Activated B cell treated with CpG ODN at 0.5 μM for 24 hours (primary cell): ENCODE measurements at regions not wholly inside any gene's neighbourhood (a gene's known extent, or its start where the extent isn't known, plus 50 kb on each side); places are given as distances from the start of the nearest gene placed in this dataset.

Experiments used
- ATAC-seq: fragments of 200-7000 bp; cut with Tn5 transposase; one replicate; pipeline ENCODE4 v1.10.0; 2021; ENCODE audit warnings: low read depth, mild to moderate bottlenecking, moderate library complexity
- CTCF ChIA-PET: fragments of 350-600 bp; sonication (Branson Sonifier 250); formaldehyde crosslinking; loops from one replicate; lab custom pipeline; 2021; ENCODE audit warnings: antibody characterized with exemption; lab: Charles Lee
- POLR2A ChIA-PET: fragments of 350-600 bp; sonication (Branson Sonifier 250); formaldehyde crosslinking; loops from one replicate; lab custom pipeline; 2021; ENCODE audit warnings: antibody characterized with exemption; lab: Charles Lee
- DNase-seq: peaks from one replicate; pipeline ENCODE4 v3.0.0; 2022
- H3K27ac Mint-ChIP-seq: one replicate; pipeline ENCODE4 v1.8.0; 2020; ENCODE audit warnings: mixed read lengths
- H3K27me3 Mint-ChIP-seq: one replicate; pipeline ENCODE4 v1.8.0; 2021; ENCODE audit warnings: mixed read lengths
- H3K36me3 Mint-ChIP-seq: one replicate; pipeline ENCODE4 v1.8.0; 2021; ENCODE audit warnings: low read depth, mixed read lengths
- H3K4me1 Mint-ChIP-seq: one replicate; pipeline ENCODE4 v1.8.0; 2021; ENCODE audit warnings: mixed read lengths
- H3K4me3 Mint-ChIP-seq: one replicate; pipeline ENCODE4 v1.8.0; 2020; ENCODE audit warnings: mild to moderate bottlenecking, mixed read lengths
- H3K9me3 Mint-ChIP-seq: one replicate; pipeline ENCODE4 v1.8.0; 2020; ENCODE audit warnings: mixed read lengths
- intact Hi-C: fragments of 100-400 bp; cut with micrococcal nuclease; formaldehyde crosslinking; loops from one replicate; pipeline ENCODE4 v1.15.1; 2024
- TF ChIP-seq, protein P1 (sequence below): fragments of 200-600 bp; IDR thresholded peaks from one replicate; pipeline ENCODE4 v1.8.0; 2022; ENCODE audit warnings: antibody characterized with exemption, mild to moderate bottlenecking

DNA sequence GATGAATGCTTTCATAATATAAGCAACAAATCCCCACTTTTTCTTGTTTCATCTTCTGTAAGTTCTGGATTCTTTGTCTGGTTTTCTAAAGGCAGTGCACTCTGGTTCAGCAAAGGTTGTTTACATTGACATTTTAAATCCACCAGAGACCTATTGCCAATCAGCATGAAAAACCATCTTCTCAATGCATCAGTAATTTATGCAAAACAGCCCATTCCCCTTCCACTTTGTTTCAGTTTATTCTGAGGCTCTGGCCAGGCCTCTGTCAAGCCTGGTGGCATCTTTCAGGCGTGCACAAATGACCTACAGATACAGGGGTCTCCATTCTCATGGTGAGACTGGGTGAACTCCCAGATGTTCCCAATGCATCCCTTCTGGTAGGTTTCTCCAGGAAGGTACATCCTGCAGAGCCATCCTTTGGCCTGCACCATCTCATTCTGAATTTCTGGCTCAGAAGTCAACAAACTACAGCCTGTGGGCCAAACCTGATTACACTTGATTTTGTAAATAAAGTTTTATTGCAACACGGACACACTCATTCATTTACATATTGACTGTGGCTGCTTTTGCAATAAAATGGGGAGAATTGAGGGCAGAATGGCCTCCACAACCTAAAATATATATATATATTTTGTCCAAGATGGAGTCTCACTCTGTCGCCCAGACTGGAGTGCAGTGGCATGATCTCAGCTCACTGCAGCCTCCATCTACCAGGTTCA is 405.4 kb downstream of the PREX1 start:
- Mint-ChIP-seq H3K9me3 (no peaks in the 10 kb centered on the region), H3K4me3 (peak overlapping the region; percentile 56), H3K27me3 (peaks cover 16% of the 10 kb centered on the region), H3K36me3 (no peaks in the 10 kb centered on the region), H3K4me1 (peaks cover 22% of the 10 kb centered on the region), H3K27ac (no peak overlapping the region)
- intact Hi-C loops, result loop anchor here (5.0 kb wide), 1 partner anchor 60 kb away; no protein-coding TSS in a partner anchor
- CTCF ChIA-PET, result no interaction called here
- POLR2A ChIA-PET, result no interaction called here
- TF ChIP-seq, protein P1, sequence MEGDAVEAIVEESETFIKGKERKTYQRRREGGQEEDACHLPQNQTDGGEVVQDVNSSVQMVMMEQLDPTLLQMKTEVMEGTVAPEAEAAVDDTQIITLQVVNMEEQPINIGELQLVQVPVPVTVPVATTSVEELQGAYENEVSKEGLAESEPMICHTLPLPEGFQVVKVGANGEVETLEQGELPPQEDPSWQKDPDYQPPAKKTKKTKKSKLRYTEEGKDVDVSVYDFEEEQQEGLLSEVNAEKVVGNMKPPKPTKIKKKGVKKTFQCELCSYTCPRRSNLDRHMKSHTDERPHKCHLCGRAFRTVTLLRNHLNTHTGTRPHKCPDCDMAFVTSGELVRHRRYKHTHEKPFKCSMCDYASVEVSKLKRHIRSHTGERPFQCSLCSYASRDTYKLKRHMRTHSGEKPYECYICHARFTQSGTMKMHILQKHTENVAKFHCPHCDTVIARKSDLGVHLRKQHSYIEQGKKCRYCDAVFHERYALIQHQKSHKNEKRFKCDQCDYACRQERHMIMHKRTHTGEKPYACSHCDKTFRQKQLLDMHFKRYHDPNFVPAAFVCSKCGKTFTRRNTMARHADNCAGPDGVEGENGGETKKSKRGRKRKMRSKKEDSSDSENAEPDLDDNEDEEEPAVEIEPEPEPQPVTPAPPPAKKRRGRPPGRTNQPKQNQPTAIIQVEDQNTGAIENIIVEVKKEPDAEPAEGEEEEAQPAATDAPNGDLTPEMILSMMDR, result no peak
- DNase-seq, result no peak
- ATAC-seq, result peak; percentile 71

DNA sequence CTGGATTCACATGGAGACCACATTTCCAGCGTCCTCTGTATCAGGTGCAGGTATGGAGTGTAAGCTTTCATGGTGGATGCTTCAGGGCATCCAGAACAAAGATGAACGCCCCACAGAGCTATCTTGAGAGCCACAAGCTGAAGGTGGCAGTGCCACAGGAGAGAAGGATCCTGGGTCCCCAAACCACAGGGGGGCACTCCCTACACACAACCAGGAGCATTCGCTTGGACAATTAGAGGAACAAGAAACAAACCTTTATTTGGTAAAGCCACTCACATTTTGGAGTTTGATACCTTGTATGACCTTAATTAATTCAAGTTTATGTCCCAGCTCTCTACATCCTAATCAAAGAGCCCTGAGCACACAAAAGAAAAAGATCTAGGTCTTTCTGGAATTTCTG is 406.3 kb downstream of the PREX1 start:
- no peak for DNase-seq
- Mint-ChIP-seq H3K9me3 (no peaks in the 10 kb centered on the region), H3K4me1 (peaks cover 22% of the 10 kb centered on the region), H3K4me3 (no peak overlapping the region), H3K27ac (no peak overlapping the region), H3K36me3 (no peaks in the 10 kb centered on the region), H3K27me3 (peaks cover 14% of the 10 kb centered on the region)
- intact Hi-C loops, result loop anchor here (5.0 kb wide), 1 partner anchor 59 kb away; no protein-coding TSS in a partner anchor
- ChIA-PET POLR2A (no interaction called here), CTCF (interaction anchor here (0.7 kb wide), 1 partner anchor 199 kb away, joined by 4 read pairs; no protein-coding TSS in a partner anchor)
- TF ChIP-seq, protein P1, result no peak
- ATAC-seq, result no peak

DNA sequence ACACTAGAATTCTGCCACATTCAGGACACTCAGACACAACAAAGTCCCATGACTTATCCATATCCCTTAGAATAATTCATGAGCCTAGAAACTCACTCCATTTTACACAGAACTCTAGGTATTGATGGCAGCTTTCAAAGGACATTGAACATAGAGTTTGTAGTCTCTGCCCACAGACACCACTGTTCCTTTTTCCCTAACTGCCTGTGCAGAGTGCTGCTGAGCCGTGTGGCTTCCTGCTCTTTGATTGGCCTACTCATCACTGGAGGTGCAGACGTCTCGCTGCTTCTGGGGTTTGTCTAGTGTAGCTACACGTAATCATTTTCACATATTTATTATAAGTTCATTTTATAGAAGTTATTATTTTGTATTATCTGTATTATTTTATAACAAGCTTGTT is 407.6 kb downstream of the PREX1 start:
- CTCF ChIA-PET, result no interaction called here
- intact Hi-C loops, result loop anchor here (5.0 kb wide), 1 partner anchor 58 kb away; no protein-coding TSS in a partner anchor
- no peak for ATAC-seq

DNA sequence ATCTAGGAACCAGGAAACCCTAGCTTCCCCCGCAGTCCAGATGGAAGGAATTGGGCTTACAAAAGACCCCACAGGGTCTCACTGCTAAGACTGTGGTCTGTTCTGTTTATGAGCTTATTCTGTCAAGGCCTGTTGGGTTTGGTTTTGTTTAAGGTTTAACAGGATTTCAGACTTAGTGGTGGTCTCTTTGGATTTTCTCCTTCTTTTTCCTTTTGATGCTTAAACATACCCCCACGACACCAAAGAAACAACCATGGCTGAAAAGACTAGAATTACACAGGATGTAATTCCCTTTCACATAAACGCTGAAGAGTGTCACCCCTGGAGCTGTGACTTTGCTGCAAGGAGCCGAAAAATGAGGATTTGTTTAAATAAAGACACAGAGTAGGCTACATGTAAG is 408.6 kb downstream of the PREX1 start:
- Mint-ChIP-seq H3K4me3 (no peak overlapping the region), H3K9me3 (no peaks in the 10 kb centered on the region), H3K27me3 (peaks cover 6% of the 10 kb centered on the region), H3K4me1 (peaks cover 24% of the 10 kb centered on the region), H3K27ac (no peak overlapping the region), H3K36me3 (no peaks in the 10 kb centered on the region)
- intact Hi-C loops, result no loop called here
- POLR2A ChIA-PET, result interaction anchor here (0.6 kb wide), 2 partner anchors 73 to 79 kb away, joined by 4 to 9 read pairs; no protein-coding TSS in a partner anchor
- TF ChIP-seq, protein P1, result no peak
- ATAC-seq (no peak), DNase-seq (no peak)
- CTCF ChIA-PET, result no interaction called here

More for the DNA sequence above, 407.6 kb downstream of the PREX1 start:
- no peaks in the 10 kb centered on the region for H3K36me3 Mint-ChIP-seq
- TF ChIP-seq, protein P1, result no peak
- POLR2A ChIA-PET, result no interaction called here
- DNase-seq, result no peak
- no peak overlapping the region for H3K27ac Mint-ChIP-seq
- no peak overlapping the region for H3K4me3 Mint-ChIP-seq
- peaks cover 24% of the 10 kb centered on the region for H3K4me1 Mint-ChIP-seq
- H3K9me3 Mint-ChIP-seq, result no peaks in the 10 kb centered on the region
- peaks cover 6% of the 10 kb centered on the region for H3K27me3 Mint-ChIP-seq

DNA sequence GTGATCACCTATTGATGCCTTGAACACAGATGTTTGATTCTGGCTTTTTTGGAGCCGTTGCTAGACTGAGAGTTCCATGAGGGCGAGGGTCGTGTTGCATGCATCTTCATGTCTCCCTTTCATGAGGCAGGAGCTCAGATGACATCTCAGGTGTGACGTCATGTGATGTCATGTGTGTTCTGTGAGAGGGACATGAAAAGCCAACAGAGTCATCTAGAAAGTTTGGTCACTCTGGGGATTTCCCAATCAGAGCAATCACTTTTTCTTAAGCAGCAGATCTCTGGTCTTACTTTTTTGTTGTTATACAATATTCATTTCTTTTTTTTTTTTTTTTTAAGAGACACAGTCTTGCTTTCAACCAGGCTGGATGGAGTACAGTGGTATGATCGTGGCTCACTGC is 411.8 kb downstream of the PREX1 start:
- ChIA-PET CTCF (no interaction called here), POLR2A (no interaction called here)
- ATAC-seq, result no peak
- no peaks in the 10 kb centered on the region for H3K9me3 Mint-ChIP-seq
- intact Hi-C loops, result no loop called here
- H3K27ac Mint-ChIP-seq, result no peak overlapping the region
- TF ChIP-seq, protein P1, result no peak
- H3K4me3 Mint-ChIP-seq, result no peak overlapping the region
- peaks cover 19% of the 10 kb centered on the region for H3K27me3 Mint-ChIP-seq
- DNase-seq, result no peak
- H3K36me3 Mint-ChIP-seq, result no peaks in the 10 kb centered on the region
- peaks cover 7% of the 10 kb centered on the region for H3K4me1 Mint-ChIP-seq
